ENCODE measurements at regions not wholly inside any gene's neighbourhood (a gene's known extent, or its start where the extent isn't known, plus 50 kb on each side); places are given as distances from the start of the nearest gene placed in this dataset.

DNA sequence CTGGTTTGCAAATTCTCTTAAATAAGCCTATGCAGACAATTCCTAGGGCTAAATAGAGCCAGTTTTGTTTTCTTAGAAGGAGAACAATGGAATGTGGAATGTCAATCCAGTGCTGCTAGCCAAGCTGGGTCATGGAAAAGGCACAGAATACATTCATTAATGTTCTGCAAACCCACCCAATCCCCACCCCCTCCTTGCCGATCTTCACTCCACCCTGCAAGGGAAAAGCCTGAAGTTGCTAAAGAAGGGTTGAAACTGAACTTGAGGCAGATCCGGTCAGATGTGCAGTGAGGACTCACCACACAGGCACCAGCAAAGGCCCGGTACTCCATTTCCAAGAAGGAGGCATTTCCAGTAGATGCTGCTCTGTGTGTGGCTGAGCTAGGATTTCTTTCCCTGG is 179.6 kb downstream of the PLPP3 start:
- POLR2A ChIA-PET (ENCODE audit: partially characterized antibody): interaction anchor here (1.3 kb wide), 1 partner anchor 53 kb away, joined by 3 read pairs; no protein-coding TSS in a partner anchor
- no peak overlapping the region for H3K4ac ChIP-seq (replicated peaks; ENCODE audit: insufficient read length, low read depth, low read length)
- DNase-seq (ENCODE audit: low read depth in 1 of 2, low spot score in 2 of 2): no peak

More for the DNA sequence above, 179.6 kb downstream of the PLPP3 start:
- Histone ChIP-seq H4K8ac (ENCODE audit: extremely low read depth, insufficient read depth, low read length) (no peak overlapping the region; the same call in 1 of the 2 replicates), H2BK20ac (ENCODE audit: low read length) (no peak overlapping the region), H3K27ac (ENCODE audit: low read depth, low read length) (no peak overlapping the region), H3K23me2 (ENCODE audit: low read depth, low read length) (no peaks in the 10 kb centered on the region), H3K4me3 (ENCODE audit: extremely low read depth in 1 of 4, insufficient read depth in 2 of 4, low read depth in 3 of 4, low read length in 4 of 4) (no peak overlapping the region), H3K56ac (replicated peaks; ENCODE audit: insufficient read length, low read depth, low read length) (no peak overlapping the region), H2BK12ac (ENCODE audit: low read depth, low read length) (no peak overlapping the region), H3K18ac (ENCODE audit: extremely low read depth, low read length) (no peak overlapping the region), H4K91ac (replicated peaks; ENCODE audit: insufficient read length, low read length) (no peak overlapping the region), H4K5ac (ENCODE audit: insufficient read length, low read depth, low read length) (no peak overlapping the region), H2AK5ac (ENCODE audit: low read depth, low read length) (no peak overlapping the region), H2BK5ac (ENCODE audit: low read depth, low read length) (no peak overlapping the region), H3K27me3 (replicated peaks in 1 of 4; ENCODE audit: control insufficient read depth in 3 of 4, extremely low read depth in 1 of 4, insufficient read depth in 3 of 4, low read length in 3 of 4) (no peaks in the 10 kb centered on the region), H4K20me1 (replicated peaks in 1 of 2; ENCODE audit: control insufficient read depth in 1 of 2, insufficient read depth in 2 of 2, low read length in 2 of 2) (no peaks in the 10 kb centered on the region), H2BK15ac (ENCODE audit: low read length) (no peak overlapping the region), H3K36me3 (ENCODE audit: control insufficient read depth in 2 of 4, insufficient read depth in 4 of 4, low read length in 3 of 4) (no peaks in the 10 kb centered on the region), H3K4me2 (ENCODE audit: insufficient read depth in 1 of 2, low read depth in 2 of 2, low read length in 2 of 2) (no peak overlapping the region), H3K14ac (ENCODE audit: insufficient read length) (no peak overlapping the region), H3K9me3 (ENCODE audit: insufficient read depth in 2 of 2, low read depth in 1 of 2, low read length in 1 of 2) (no peaks in the 10 kb centered on the region), H3K79me1 (ENCODE audit: low read depth, low read length) (no peaks in the 10 kb centered on the region), H2BK120ac (replicated peaks; ENCODE audit: low read depth, low read length) (no peak overlapping the region), H3K4me1 (replicated peaks in 1 of 4; ENCODE audit: control insufficient read depth in 3 of 4, insufficient read depth in 4 of 4, low read length in 3 of 4) (peaks cover 0 to 3% (median 0%) of the 10 kb centered on the region in 4 experiments; a peak in 1 of 7 replicates), H3K23ac (ENCODE audit: insufficient read length) (no peak overlapping the region), H2AFZ (ENCODE audit: low read length) (no peak overlapping the region), H3K79me2 (ENCODE audit: control insufficient read depth in 1 of 2, insufficient read depth in 2 of 2, low read length in 2 of 2) (no peaks in the 10 kb centered on the region), H3K9ac (replicated peaks in 1 of 4; ENCODE audit: extremely low read depth in 1 of 4, low read depth in 3 of 4, low read length in 3 of 4) (no peak overlapping the region)
- 89% methylated on average over 3 of the region's 3 CpGs; no CpG with 5 or more reads in 1 of the 2 experiments for WGBS, 2 experiments (ENCODE audit: extremely low coverage in 1 of 2, insufficient coverage in 1 of 2, insufficient read length in 1 of 2, insufficient replicate concordance in 2 of 2, low coverage in 1 of 2, low lambda C conversion rate in 2 of 2, missing lambda C conversion rate in 1 of 2)
- TF ChIP-seq NRF1 (IDR thresholded peaks at IDR 0.05; ENCODE audit: low read depth, low read length): no peak
- CTCF ChIA-PET (ENCODE audit: partially characterized antibody): interaction anchor here (1.0 to 6.7 kb wide), 3 partner anchors 10 to 187 kb away, joined by 3 to 40 read pairs (median 3); no protein-coding TSS in a partner anchor
- FAIRE-seq: no peak
